Memory B cell (primary cell): ENCODE measurements at regions not wholly inside any gene's neighbourhood (a gene's known extent, or its start where the extent isn't known, plus 50 kb on each side); places are given as distances from the start of the nearest gene placed in this dataset.

Experiments used
- ATAC-seq: fragments of 150-1000 bp; cut with Tn5 transposase; 2 replicates; pipeline ENCODE4 v1.10.0; 2021; ENCODE audit warnings: low read depth, mild to moderate bottlenecking, moderate library complexity
- DNase-seq, 2 donors: peaks; one replicate each; pipeline ENCODE4 v3.0.0; 2022; ENCODE audit warnings: low spot score in 2 of 2
- H3K27ac Mint-ChIP-seq: one replicate; pipeline ENCODE4 v1.8.0; 2022; ENCODE audit warnings: mild to moderate bottlenecking, moderate library complexity, mixed read lengths
- H3K27me3 Mint-ChIP-seq: one replicate; pipeline ENCODE4 v1.8.0; 2022; ENCODE audit warnings: mixed read lengths
- H3K36me3 Mint-ChIP-seq: one replicate; pipeline ENCODE4 v1.8.0; 2022; ENCODE audit warnings: mild to moderate bottlenecking, mixed read lengths
- H3K4me1 Mint-ChIP-seq: one replicate; pipeline ENCODE4 v1.8.0; 2022; ENCODE audit warnings: mixed read lengths
- H3K4me3 Mint-ChIP-seq: one replicate; pipeline ENCODE4 v1.8.0; 2022; ENCODE audit warnings: mild to moderate bottlenecking, moderate library complexity, mixed read lengths
- H3K9me3 Mint-ChIP-seq: one replicate; pipeline ENCODE4 v1.8.0; 2022; ENCODE audit warnings: mixed read lengths

DNA sequence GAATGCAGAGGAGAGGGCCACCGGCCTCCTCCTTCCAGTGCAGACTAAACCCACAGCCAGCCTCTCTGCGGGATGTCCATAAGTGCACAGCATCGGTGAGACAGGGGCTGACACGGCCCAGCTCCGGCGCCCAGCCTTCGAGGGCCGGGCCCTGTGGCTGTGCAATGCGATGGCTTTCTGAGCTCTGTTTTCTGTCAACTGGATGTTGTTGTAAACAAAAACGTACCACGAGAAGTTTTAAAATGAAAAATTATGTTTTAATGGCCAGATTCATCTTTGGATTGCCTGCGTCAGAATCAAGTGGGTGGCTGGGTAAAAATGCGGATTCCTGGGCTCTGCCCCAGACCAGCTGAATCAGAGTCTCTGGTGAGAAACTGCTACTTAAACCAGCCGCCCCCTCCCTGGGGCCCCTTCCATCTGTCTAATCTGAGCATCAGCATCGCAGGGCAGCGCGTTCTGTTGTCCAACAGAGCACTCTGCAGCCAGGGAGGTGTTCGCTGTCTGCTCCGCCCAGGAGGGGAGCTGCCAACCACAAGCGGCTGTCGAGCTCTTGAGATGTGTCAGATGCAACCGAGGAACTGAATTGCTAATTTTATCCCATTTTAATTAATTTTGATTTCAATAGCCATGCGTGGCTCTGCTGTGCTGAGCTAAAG, 133.4 kb downstream of the RFLNA start:
- no peak for ATAC-seq
- Mint-ChIP-seq H3K27me3 (no peaks in the 10 kb centered on the region), H3K4me1 (peaks cover 15% of the 10 kb centered on the region), H3K9me3 (no peaks in the 10 kb centered on the region), H3K4me3 (no peak overlapping the region), H3K36me3 (peaks cover 14% of the 10 kb centered on the region), H3K27ac (no peak overlapping the region)
- no peak for DNase-seq

DNA sequence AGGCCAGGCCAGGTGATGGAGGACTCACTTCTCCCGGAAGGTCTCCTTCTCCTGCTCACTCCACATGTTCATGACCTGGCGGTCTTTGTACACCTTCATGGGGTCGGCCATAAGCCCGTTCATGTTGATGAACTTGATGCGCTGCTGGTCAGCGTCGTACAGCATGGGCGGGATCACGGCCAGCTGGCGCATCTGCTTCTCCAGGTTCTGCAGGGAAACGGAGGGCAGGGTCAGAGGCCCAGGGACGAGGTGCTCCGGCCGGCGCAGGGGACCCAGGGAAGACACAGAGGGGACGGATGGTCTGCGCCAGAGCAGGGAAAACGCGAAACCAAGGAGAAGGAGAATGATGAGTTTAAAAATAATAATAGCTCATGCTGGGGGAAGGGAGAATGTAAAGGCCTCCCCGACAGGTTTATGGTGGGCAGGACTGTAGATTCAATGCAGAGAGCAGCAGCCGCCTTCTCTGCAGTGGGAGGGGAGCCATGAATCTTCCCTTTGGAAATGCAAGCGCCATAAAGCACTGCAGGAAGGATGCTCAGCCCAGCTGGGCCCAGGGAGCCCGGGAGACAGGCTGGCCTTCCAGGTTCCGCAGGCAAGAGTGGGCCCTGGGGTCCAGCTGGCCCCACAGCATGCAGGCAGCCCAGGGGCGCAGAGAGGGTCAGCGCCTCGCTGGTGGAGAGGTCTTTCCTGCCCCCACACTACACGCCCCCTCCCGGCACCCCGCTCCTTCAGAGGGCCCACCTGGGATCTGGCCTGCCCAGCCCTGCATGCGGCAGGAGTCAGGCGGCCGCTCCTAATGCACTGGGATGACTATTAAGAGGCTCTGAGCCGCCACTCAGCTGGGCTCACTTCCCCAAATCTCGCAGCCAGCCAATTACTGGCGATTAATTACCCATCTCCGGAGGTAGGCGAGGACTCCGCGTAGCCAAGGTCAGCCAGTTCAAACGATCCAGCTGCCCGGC, 132.0 kb downstream of the RFLNA start:
- DNase-seq (no peak), ATAC-seq (no peak)
- no peak overlapping the region for H3K4me3 Mint-ChIP-seq
- H3K4me1 Mint-ChIP-seq, result peaks cover 12% of the 10 kb centered on the region
- H3K9me3 Mint-ChIP-seq, result no peaks in the 10 kb centered on the region
- peaks cover 14% of the 10 kb centered on the region for H3K36me3 Mint-ChIP-seq
- no peaks in the 10 kb centered on the region for H3K27me3 Mint-ChIP-seq
- H3K27ac Mint-ChIP-seq, result peak overlapping the region; percentile 66

DNA sequence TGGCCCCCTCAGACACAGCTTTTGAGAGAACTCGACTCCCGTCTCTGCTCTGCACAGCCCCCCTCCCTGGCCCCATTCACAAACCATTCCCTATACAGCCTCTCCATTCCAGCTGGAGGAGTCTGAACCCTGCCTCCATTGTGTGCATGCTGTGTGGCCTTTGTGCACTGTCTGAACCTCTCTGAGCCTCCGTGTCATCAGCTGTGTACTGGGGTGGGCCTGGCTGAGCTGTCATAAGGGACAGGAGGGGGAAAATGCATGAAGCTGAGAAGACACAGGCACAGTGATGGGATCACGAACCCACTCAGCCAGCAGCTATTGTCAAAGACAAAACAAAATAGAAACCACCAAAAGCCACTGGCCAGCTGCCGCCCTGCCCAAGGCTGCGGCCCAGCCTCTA, 130.8 kb downstream of the RFLNA start:
- H3K9me3 Mint-ChIP-seq, result no peaks in the 10 kb centered on the region
- H3K36me3 Mint-ChIP-seq, result peaks cover 18% of the 10 kb centered on the region
- no peaks in the 10 kb centered on the region for H3K27me3 Mint-ChIP-seq
- ATAC-seq (no peak), DNase-seq (no peak)
- H3K4me1 Mint-ChIP-seq, result peaks cover under 1% of the 10 kb centered on the region
- H3K27ac Mint-ChIP-seq, result peak overlapping the region; percentile 66
- no peak overlapping the region for H3K4me3 Mint-ChIP-seq

DNA sequence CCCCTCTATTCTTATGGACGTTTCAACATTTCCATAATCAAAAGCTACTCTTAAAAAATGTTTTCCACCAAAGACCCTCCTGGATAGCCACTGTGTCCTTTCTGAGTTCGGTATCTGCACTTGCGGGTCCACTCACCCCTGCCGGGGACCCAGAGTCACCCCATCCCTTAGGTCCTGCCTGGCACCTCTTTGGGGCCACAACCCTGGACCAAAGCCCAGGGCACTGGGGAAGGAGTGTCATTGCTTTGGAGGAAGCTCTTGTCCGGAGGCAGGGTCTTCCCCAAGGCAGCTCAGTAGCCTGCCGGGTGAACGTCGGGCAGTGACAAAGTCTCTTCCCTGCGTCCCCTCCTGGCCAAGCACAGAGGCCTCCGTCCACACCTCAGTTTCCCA, 129.6 kb downstream of the RFLNA start:
- DNase-seq (no peak), ATAC-seq (no peak)
- Mint-ChIP-seq H3K36me3 (peaks cover 27% of the 10 kb centered on the region), H3K9me3 (no peaks in the 10 kb centered on the region), H3K27me3 (no peaks in the 10 kb centered on the region), H3K4me1 (no peaks in the 10 kb centered on the region), H3K27ac (no peak overlapping the region), H3K4me3 (no peak overlapping the region)

DNA sequence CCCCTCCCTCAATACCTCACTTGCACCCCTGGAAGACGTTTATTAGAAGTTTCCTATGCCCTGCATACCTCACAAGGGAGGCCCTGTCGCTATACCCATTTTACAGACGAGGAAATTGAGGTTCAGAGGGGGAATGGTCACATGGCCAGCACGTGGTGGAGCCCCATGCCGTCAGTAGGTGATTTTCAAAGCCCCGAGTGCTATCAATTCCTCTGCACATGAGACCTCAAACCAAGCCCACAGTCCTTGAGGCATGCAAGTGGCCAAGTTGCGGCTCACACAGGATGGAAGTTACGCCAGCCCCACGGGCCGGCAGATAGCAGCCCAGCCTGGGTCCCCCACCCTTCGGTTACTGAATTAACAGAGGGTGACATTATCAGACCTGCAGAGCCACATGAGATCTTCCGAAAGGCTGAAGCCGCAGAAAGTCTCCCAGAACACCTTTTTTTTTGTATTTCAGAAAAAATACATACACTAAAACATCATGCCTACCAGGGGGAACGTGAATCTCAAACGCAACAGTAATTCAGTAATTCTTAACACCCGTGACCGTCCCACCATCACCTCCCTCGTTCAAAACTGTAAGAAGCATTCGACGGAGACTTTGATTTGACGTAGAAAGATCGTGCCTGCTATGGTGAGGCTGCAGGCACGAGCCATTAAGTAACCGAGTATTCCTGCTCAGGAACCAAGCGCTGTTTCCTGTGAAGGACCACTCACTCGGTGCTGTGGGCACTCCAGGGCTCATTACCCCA, 129.0 kb downstream of the RFLNA start:
- H3K4me3 Mint-ChIP-seq, result no peak overlapping the region
- H3K36me3 Mint-ChIP-seq, result peaks cover 30% of the 10 kb centered on the region
- no peak overlapping the region for H3K27ac Mint-ChIP-seq
- no peaks in the 10 kb centered on the region for H3K27me3 Mint-ChIP-seq
- H3K4me1 Mint-ChIP-seq, result no peaks in the 10 kb centered on the region
- no peaks in the 10 kb centered on the region for H3K9me3 Mint-ChIP-seq
- DNase-seq, result no peak
- no peak for ATAC-seq

DNA sequence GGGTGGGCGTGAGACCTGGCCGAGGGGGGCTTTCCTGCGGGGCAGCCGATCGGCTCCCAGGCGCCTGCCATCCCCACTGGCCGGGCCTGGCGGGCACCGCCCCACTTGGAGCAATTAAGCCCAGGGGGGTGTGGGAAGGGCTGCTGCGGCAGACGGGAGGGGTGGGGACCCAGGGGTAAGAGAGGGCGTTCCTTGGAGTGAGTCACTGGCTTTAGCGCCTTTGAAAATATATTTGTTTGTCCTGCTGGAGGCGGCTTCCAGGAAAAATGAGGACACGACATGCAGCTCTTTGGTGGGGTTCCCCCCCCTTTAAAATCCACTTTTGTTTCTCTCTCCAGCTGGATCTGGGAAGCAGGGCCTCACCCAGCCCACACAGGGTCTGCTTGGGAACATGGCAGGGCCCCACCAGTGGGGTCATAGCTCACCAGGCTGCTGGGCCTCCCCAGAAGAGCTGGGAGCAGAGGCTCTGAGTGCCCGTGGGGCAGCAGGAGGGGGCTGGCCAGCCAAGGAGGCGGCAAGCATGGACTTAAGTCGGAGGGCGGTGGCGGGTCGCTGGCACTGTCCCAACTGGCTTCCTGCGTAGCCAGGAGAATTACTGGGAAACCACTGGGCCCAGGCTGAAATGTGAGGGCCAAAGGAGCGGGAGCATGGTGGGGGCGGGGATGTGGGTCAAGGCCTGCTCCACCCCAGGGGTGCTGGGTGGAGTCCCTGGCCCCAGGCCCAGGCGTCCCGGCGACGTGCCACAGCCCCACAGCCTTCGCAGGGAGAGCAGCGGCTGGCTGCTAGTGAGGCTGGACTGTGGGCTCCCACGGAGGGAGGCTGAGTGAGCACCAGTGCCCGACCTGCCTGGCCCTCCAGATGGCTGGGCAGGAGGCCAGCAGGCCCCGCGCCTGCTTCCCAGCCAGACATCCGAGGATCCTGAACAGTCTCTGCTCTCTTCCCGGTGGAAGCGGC, 128.0 kb downstream of the RFLNA start:
- DNase-seq, result no peak
- no peak for ATAC-seq
- H3K9me3 Mint-ChIP-seq, result no peaks in the 10 kb centered on the region
- H3K4me1 Mint-ChIP-seq, result no peaks in the 10 kb centered on the region
- H3K27me3 Mint-ChIP-seq, result no peaks in the 10 kb centered on the region
- H3K27ac Mint-ChIP-seq, result no peak overlapping the region
- H3K4me3 Mint-ChIP-seq, result no peak overlapping the region
- peaks cover 32% of the 10 kb centered on the region for H3K36me3 Mint-ChIP-seq

DNA sequence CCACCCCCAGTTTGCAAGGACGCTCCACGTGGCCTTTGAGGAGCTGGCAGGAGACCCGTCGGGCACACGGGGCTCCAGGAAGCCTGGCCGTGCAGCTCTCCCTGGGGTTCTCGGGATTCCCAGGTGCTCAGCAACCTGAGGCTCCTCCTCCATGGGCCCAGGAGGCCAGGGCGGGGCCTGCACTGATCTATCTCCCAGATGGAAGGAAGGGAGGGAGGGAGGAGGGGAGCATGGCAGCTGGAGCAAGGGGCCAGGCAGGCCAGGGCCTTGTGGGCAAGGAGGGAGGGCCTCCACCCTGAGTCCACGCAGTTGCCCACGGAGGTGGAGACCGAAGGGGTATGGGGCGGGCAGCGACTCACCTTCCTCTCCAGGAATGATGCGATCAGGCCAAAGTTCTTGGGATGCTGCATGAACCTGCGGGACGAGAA, 127.3 kb downstream of the RFLNA start:
- Mint-ChIP-seq H3K27ac (no peak overlapping the region), H3K4me3 (no peak overlapping the region), H3K9me3 (no peaks in the 10 kb centered on the region), H3K4me1 (no peaks in the 10 kb centered on the region), H3K36me3 (peaks cover 37% of the 10 kb centered on the region), H3K27me3 (no peaks in the 10 kb centered on the region)
- DNase-seq (no peak), ATAC-seq (no peak)

DNA sequence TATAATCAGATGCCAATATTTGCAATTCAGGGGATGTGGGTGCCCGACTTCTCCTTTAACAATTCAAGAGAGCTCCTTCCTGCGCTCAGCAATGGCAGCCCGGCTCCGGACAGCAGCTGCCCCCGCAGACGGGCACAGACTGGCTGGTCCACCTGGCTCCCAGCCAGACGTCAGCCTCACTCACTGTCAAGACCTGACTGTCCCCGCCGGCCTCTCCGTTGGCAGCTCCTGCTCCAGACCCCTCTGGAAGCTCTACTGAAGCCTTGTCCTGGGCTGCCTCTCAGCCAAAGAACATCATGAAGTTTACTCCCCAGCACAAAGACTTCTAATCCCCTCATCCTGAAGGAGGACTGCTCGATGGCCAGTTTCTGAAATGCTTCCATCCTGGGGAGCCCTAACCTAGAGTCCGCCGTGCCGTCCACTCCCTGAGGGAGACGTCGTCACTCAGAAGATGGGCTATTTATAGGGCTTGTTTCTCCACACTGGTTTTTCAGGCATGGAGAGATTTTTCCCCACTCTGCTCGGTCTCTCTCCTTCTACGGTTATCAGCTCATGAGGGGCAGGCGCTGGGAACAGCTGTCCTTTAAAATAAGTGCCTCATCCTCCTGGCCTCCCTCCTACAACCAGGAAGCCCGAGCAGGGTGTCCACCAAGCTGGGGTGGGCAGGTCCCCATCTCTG, 126.2 kb downstream of the RFLNA start:
- DNase-seq, result no peak
- Mint-ChIP-seq H3K9me3 (no peaks in the 10 kb centered on the region), H3K4me3 (no peak overlapping the region), H3K27ac (no peak overlapping the region), H3K27me3 (no peaks in the 10 kb centered on the region), H3K36me3 (peaks cover 34% of the 10 kb centered on the region), H3K4me1 (no peaks in the 10 kb centered on the region)
- ATAC-seq, result no peak

DNA sequence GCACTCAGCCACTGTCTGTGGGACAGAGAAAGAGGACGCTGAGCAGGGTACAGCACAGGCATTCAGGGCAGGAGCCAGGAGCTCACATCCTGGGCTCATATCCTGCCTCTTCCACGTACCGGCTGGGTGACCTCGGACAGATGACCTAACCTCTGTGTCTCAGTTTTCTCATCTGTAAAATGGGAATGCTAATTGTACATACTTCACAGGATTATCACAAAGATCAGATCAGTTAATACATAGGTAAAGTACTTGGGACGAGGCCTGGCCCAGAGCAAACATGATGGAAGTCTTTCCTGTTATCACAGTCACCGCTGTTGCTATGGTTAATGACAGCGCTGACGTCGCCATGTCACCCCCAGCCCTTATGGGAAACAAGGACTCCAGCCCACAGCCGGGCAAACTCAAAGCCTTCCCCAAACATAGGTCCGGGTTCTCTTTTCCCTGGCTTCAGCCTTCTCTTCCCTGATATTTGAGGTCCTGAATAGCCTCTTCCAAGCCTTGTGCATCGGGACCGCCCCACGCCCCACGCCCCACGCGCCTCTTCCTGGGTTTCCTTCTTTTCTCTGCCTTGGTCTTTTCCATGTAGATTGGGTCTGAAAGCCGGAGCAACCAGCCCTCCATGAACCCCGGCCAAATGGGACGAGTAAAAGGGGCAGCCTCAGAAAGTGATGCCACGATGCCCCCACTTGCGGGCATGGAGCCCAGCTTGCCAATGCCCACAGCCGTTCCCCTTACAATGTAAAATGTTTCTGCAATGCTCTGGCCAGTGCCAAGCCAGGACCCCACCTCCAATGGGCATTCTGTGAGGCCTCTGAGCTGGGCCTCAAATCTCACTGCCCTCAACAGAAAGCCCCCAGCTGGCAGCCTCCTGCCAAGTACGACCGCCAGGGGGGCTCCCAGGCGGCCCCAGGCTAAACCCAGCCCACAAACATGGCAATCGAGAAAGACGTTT, 125.4 kb downstream of the RFLNA start:
- H3K4me1 Mint-ChIP-seq, result no peaks in the 10 kb centered on the region
- H3K27me3 Mint-ChIP-seq, result no peaks in the 10 kb centered on the region
- H3K9me3 Mint-ChIP-seq, result no peaks in the 10 kb centered on the region
- H3K4me3 Mint-ChIP-seq, result no peak overlapping the region
- ATAC-seq (no peak), DNase-seq (no peak)
- H3K27ac Mint-ChIP-seq, result no peak overlapping the region
- H3K36me3 Mint-ChIP-seq, result peaks cover 33% of the 10 kb centered on the region

DNA sequence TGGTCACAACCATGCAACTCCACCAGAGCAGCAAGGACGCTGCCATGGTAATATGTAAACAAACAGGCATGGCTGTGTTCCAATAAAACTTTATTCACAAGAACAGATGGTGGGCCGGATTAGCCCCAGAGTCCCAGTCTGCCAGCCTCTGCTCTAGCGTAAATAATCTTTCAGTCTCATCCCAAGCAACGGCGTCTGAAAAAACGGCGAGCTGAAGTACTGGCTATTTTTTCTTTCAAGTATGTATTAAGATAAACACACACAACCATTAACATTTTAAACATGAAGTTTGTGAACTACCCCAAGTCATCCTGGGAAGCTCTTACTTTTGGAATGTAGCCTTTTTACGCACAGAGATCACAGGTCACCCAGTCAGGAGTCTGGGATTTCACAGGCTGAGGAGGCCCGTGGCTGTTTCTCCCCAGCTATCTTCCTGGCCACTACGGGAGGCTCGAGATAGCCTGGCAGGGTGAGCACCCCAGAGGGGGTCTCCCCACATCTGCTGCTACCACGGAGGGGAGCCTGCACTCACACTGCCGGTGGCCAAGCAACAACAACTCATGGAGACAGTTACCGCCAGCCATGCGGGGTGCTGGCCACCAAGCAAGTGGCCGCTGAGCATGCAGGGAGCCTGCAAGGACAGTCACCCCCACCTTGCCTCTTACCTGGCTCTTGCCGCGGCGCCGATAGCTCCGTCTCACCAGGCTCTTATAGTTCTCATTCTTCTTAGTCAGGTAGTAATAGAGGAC, 124.6 kb downstream of the RFLNA start:
- Mint-ChIP-seq H3K27me3 (no peaks in the 10 kb centered on the region), H3K4me1 (no peaks in the 10 kb centered on the region), H3K36me3 (peaks cover 33% of the 10 kb centered on the region), H3K9me3 (no peaks in the 10 kb centered on the region), H3K27ac (no peak overlapping the region), H3K4me3 (no peak overlapping the region)
- DNase-seq (no peak), ATAC-seq (no peak)

DNA sequence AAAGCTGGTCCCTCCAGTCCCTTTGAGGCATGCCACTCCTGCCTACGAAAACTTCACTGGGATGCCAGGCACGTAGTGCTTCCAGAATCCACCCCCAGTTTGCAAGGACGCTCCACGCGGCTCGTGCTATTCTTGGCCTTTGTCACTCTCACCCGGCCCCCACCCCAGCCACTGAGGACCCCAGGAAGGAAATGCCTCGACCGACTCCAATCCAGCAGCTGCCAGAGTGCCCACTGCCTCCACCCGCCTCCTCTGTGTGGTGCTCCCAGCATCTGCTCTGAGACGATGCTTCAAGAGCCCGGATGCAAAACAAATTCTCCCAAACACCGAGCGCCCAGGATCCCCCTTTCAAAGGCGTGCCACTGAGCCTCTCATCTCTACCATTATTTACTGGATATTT, 123.9 kb downstream of the RFLNA start:
- DNase-seq (no peak), ATAC-seq (no peak)
- Mint-ChIP-seq H3K4me3 (no peak overlapping the region), H3K27ac (no peak overlapping the region), H3K9me3 (no peaks in the 10 kb centered on the region), H3K36me3 (peaks cover 31% of the 10 kb centered on the region), H3K27me3 (no peaks in the 10 kb centered on the region), H3K4me1 (no peaks in the 10 kb centered on the region)

DNA sequence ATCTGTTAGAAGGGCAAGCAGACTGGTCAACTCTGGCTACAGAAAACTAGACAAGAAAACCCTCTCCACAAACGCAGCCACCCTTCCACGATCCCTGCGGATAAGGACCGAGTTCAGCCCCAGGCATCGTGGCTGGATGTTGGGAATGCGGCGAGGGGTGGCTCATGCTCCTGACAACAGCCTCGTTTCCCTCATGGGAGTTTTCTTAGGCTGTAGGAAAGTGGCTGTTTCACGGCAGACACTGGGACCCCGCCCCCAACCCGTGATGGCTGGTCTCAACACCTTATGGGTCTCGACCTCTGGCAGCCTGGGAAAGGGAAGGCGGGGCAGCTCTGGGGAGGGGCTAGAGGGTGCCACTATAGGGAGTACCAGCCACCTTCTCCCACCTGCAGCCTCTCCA, 123.3 kb downstream of the RFLNA start:
- ATAC-seq (no peak), DNase-seq (no peak)
- Mint-ChIP-seq H3K27me3 (no peaks in the 10 kb centered on the region), H3K27ac (no peak overlapping the region), H3K4me3 (no peak overlapping the region), H3K4me1 (no peaks in the 10 kb centered on the region), H3K36me3 (peaks cover 34% of the 10 kb centered on the region), H3K9me3 (no peaks in the 10 kb centered on the region)
